ENCODE measurements at regions not wholly inside any gene's neighbourhood (a gene's known extent, or its start where the extent isn't known, plus 50 kb on each side); places are given as distances from the start of the nearest gene placed in this dataset.

- peak; percentile 14; the same call in 1 of the 2 replicates for TF ChIP-seq PRDM15 (CRISPR knock-in tag; IDR thresholded peaks at IDR 0.05)
- TF ChIP-seq FOXP1 (CRISPR knock-in tag; IDR thresholded peaks at IDR 0.05; ENCODE audit: borderline replicate concordance) = peak; percentile 80
- no peak for TF ChIP-seq ATF1 (CRISPR knock-in tag; IDR thresholded peaks at IDR 0.05)
- TF ChIP-seq IRF2 (CRISPR knock-in tag; IDR thresholded peaks at IDR 0.05; ENCODE audit: borderline replicate concordance, low read depth) = no peak
- peak; percentile 64 for TF ChIP-seq SP1 (CRISPR knock-in tag; conservative IDR thresholded peaks at IDR 0.05)
- TF ChIP-seq FOXK1 (CRISPR knock-in tag; IDR thresholded peaks at IDR 0.05) = peak; percentile 85; the same call in 1 of the 2 replicates
- TF ChIP-seq NFATC4 (CRISPR knock-in tag; IDR thresholded peaks at IDR 0.05) = no peak
- 0 out of 2 replicates have a peak, but pooled peaks have one; percentile 48 for TF ChIP-seq ZBTB21 (CRISPR knock-in tag; IDR thresholded peaks at IDR 0.05; ENCODE audit: borderline replicate concordance)
- peak; percentile 88; the same call in 1 of the 2 replicates for TF ChIP-seq TP53 (CRISPR knock-in tag; IDR thresholded peaks at IDR 0.05)
- TF ChIP-seq ZNF138 (CRISPR knock-in tag; conservative IDR thresholded peaks at IDR 0.05) = no peak
- no peak for TF ChIP-seq HMGA2 (CRISPR knock-in tag; IDR thresholded peaks at IDR 0.05)
- no peak for TF ChIP-seq NFYB (CRISPR knock-in tag; conservative IDR thresholded peaks at IDR 0.05; ENCODE audit: low read depth)
- TF ChIP-seq PRRX2 (CRISPR knock-in tag; IDR thresholded peaks at IDR 0.05) = no peak
- TF ChIP-seq, protein P1, sequence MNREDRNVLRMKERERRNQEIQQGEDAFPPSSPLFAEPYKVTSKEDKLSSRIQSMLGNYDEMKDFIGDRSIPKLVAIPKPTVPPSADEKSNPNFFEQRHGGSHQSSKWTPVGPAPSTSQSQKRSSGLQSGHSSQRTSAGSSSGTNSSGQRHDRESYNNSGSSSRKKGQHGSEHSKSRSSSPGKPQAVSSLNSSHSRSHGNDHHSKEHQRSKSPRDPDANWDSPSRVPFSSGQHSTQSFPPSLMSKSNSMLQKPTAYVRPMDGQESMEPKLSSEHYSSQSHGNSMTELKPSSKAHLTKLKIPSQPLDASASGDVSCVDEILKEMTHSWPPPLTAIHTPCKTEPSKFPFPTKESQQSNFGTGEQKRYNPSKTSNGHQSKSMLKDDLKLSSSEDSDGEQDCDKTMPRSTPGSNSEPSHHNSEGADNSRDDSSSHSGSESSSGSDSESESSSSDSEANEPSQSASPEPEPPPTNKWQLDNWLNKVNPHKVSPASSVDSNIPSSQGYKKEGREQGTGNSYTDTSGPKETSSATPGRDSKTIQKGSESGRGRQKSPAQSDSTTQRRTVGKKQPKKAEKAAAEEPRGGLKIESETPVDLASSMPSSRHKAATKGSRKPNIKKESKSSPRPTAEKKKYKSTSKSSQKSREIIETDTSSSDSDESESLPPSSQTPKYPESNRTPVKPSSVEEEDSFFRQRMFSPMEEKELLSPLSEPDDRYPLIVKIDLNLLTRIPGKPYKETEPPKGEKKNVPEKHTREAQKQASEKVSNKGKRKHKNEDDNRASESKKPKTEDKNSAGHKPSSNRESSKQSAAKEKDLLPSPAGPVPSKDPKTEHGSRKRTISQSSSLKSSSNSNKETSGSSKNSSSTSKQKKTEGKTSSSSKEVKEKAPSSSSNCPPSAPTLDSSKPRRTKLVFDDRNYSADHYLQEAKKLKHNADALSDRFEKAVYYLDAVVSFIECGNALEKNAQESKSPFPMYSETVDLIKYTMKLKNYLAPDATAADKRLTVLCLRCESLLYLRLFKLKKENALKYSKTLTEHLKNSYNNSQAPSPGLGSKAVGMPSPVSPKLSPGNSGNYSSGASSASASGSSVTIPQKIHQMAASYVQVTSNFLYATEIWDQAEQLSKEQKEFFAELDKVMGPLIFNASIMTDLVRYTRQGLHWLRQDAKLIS (CRISPR knock-in tag; IDR thresholded peaks at IDR 0.05; ENCODE audit: borderline replicate concordance) = no peak
- TF ChIP-seq, protein P2, sequence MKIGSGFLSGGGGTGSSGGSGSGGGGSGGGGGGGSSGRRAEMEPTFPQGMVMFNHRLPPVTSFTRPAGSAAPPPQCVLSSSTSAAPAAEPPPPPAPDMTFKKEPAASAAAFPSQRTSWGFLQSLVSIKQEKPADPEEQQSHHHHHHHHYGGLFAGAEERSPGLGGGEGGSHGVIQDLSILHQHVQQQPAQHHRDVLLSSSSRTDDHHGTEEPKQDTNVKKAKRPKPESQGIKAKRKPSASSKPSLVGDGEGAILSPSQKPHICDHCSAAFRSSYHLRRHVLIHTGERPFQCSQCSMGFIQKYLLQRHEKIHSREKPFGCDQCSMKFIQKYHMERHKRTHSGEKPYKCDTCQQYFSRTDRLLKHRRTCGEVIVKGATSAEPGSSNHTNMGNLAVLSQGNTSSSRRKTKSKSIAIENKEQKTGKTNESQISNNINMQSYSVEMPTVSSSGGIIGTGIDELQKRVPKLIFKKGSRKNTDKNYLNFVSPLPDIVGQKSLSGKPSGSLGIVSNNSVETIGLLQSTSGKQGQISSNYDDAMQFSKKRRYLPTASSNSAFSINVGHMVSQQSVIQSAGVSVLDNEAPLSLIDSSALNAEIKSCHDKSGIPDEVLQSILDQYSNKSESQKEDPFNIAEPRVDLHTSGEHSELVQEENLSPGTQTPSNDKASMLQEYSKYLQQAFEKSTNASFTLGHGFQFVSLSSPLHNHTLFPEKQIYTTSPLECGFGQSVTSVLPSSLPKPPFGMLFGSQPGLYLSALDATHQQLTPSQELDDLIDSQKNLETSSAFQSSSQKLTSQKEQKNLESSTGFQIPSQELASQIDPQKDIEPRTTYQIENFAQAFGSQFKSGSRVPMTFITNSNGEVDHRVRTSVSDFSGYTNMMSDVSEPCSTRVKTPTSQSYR (CRISPR knock-in tag; IDR thresholded peaks at IDR 0.05) = 0 out of 2 replicates have a peak, but pooled peaks have one; percentile 46
- TF ChIP-seq, protein P3, sequence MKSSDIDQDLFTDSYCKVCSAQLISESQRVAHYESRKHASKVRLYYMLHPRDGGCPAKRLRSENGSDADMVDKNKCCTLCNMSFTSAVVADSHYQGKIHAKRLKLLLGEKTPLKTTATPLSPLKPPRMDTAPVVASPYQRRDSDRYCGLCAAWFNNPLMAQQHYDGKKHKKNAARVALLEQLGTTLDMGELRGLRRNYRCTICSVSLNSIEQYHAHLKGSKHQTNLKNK (CRISPR knock-in tag; IDR thresholded peaks at IDR 0.05) = no peak
- peak; percentile 84; the same call in 1 of the 2 replicates for TF ChIP-seq ZNF219 (CRISPR knock-in tag; IDR thresholded peaks at IDR 0.05; ENCODE audit: borderline replicate concordance)
- no peak for TF ChIP-seq NR3C1 (CRISPR knock-in tag; conservative IDR thresholded peaks at IDR 0.05; ENCODE audit: low read depth)
- no peak for TF ChIP-seq FOXJ3 (CRISPR knock-in tag; IDR thresholded peaks at IDR 0.05; ENCODE audit: borderline replicate concordance)
- TF ChIP-seq ZNF121 (CRISPR knock-in tag; IDR thresholded peaks at IDR 0.05) = no peak
- TF ChIP-seq ZNF317 (CRISPR knock-in tag; IDR thresholded peaks at IDR 0.05; ENCODE audit: borderline replicate concordance, low read depth) = no peak
- TF ChIP-seq, protein P4, sequence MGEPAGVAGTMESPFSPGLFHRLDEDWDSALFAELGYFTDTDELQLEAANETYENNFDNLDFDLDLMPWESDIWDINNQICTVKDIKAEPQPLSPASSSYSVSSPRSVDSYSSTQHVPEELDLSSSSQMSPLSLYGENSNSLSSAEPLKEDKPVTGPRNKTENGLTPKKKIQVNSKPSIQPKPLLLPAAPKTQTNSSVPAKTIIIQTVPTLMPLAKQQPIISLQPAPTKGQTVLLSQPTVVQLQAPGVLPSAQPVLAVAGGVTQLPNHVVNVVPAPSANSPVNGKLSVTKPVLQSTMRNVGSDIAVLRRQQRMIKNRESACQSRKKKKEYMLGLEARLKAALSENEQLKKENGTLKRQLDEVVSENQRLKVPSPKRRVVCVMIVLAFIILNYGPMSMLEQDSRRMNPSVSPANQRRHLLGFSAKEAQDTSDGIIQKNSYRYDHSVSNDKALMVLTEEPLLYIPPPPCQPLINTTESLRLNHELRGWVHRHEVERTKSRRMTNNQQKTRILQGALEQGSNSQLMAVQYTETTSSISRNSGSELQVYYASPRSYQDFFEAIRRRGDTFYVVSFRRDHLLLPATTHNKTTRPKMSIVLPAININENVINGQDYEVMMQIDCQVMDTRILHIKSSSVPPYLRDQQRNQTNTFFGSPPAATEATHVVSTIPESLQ (CRISPR knock-in tag; IDR thresholded peaks at IDR 0.05) = no peak
- peak; percentile 86; the same call in 1 of the 2 replicates for TF ChIP-seq TEAD4 (CRISPR knock-in tag; IDR thresholded peaks at IDR 0.05)
- TF ChIP-seq E2F4 (CRISPR knock-in tag; IDR thresholded peaks at IDR 0.05; ENCODE audit: borderline replicate concordance, low read depth) = peak; percentile 16; the same call in 1 of the 2 replicates
- no peak for TF ChIP-seq ZNF671 (CRISPR knock-in tag; IDR thresholded peaks at IDR 0.05)
- TF ChIP-seq ETV6 (CRISPR knock-in tag; IDR thresholded peaks at IDR 0.05) = 0 out of 2 replicates have a peak, but pooled peaks have one; percentile 50
Measured at GRCh38 chr9:131799177-131799823, 59.4 kb upstream of the RAPGEF1 start (continued).

Data from WTC11 (cell line).